Trophoblast cell (in vitro differentiated cells and primary cell): ENCODE measurements at regions not wholly inside any gene's neighbourhood (a gene's known extent, or its start where the extent isn't known, plus 50 kb on each side); places are given as distances from the start of the nearest gene placed in this dataset.
A peak's percentile ranks its signal among the peaks of the same experiment; 100 is the strongest.

Source experiments
- DNase-seq, 2 donors: peaks; one replicate each; pipeline ENCODE4 v3.0.0-alpha.2; 2016
- H2AFZ ChIP-seq: 2 replicates; pipeline ENCODE4 v1.6.1; 2013; ENCODE audit warnings: low read length, moderate library complexity, mild to moderate bottlenecking; ENCODE audit not compliant: insufficient read depth, poor library complexity
- H2AK5ac ChIP-seq: 2 replicates; pipeline ENCODE4 v1.6.1; 2013; ENCODE audit warnings: mild to moderate bottlenecking, low read length
- H2BK120ac ChIP-seq: 2 replicates; pipeline ENCODE4 v1.6.1; 2013; ENCODE audit warnings: low read length, mild to moderate bottlenecking, moderate library complexity; ENCODE audit not compliant: insufficient read depth, poor library complexity
- H2BK12ac ChIP-seq: 2 replicates; pipeline ENCODE4 v1.6.1; 2013; ENCODE audit warnings: mild to moderate bottlenecking, low read length, moderate library complexity
- H2BK5ac ChIP-seq: 2 replicates; pipeline ENCODE4 v1.6.1; 2013; ENCODE audit warnings: low read length, low read depth, moderate library complexity, mild to moderate bottlenecking; ENCODE audit not compliant: poor library complexity
- H3K14ac ChIP-seq: 2 replicates; pipeline ENCODE4 v1.6.1; 2013; ENCODE audit warnings: mild to moderate bottlenecking, low read length
- H3K18ac ChIP-seq: 2 replicates; pipeline ENCODE4 v1.6.1; 2013; ENCODE audit warnings: mild to moderate bottlenecking, low read length
- H3K23ac ChIP-seq: 2 replicates; pipeline ENCODE4 v1.6.1; 2013; ENCODE audit warnings: low read length
- H3K27ac ChIP-seq: 2 replicates; pipeline ENCODE4 v1.5.1; 2013; ENCODE audit warnings: low read depth, mild to moderate bottlenecking, inconsistent platforms, low read length, moderate library complexity
- H3K27me3 ChIP-seq: 2 replicates; pipeline ENCODE4 v1.6.1; 2013; ENCODE audit warnings: inconsistent platforms, mild to moderate bottlenecking, low read length, moderate library complexity; ENCODE audit not compliant: insufficient read depth
- H3K36me3 ChIP-seq, 2 experiments: 1 replicate in 1 of 2; 2 replicates in 1 of 2; pipeline ENCODE4 v1.6.1; 2013; ENCODE audit warnings: low read length in 2 of 2, mild to moderate bottlenecking in 2 of 2, moderate library complexity in 1 of 2; ENCODE audit not compliant: insufficient read depth in 2 of 2, control insufficient read depth in 1 of 2
- H3K4ac ChIP-seq: 2 replicates; pipeline ENCODE4 v1.6.1; 2013; ENCODE audit warnings: low read depth, mild to moderate bottlenecking, low read length, moderate library complexity
- H3K4me1 ChIP-seq, 2 experiments: 1 replicate in 1 of 2; 2 replicates in 1 of 2; pipeline ENCODE4 v1.6.1; 2013; ENCODE audit warnings: low read length in 2 of 2, mild to moderate bottlenecking in 2 of 2, moderate library complexity in 1 of 2; ENCODE audit not compliant: insufficient read depth in 2 of 2, control insufficient read depth in 1 of 2
- H3K4me2 ChIP-seq: 2 replicates; pipeline ENCODE4 v1.6.1; 2013; ENCODE audit warnings: inconsistent platforms, mild to moderate bottlenecking, low read length, moderate library complexity
- H3K4me3 ChIP-seq: 2 replicates; pipeline ENCODE4 v1.5.1; 2013; ENCODE audit warnings: mild to moderate bottlenecking, low read depth, low read length, inconsistent platforms
- H3K79me1 ChIP-seq: one replicate; pipeline ENCODE4 v1.6.1; 2013; ENCODE audit warnings: low read length
- H3K79me2 ChIP-seq: 2 replicates; pipeline ENCODE4 v1.6.1; 2013; ENCODE audit warnings: low read length, mild to moderate bottlenecking; ENCODE audit not compliant: control insufficient read depth, insufficient read depth, poor library complexity
- H3K9ac ChIP-seq: 2 replicates; pipeline ENCODE4 v1.6.1; 2013; ENCODE audit warnings: mild to moderate bottlenecking, low read length
- H3K9me3 ChIP-seq: 2 replicates; pipeline ENCODE4 v1.6.1; 2013; ENCODE audit warnings: low read depth, mild to moderate bottlenecking, control low read depth, inconsistent platforms, low read length; ENCODE audit not compliant: insufficient read depth
- H4K12ac ChIP-seq: 2 replicates; pipeline ENCODE4 v1.6.1; 2013; ENCODE audit warnings: low read depth, mild to moderate bottlenecking, low read length, moderate library complexity
- H4K8ac ChIP-seq: 2 replicates; pipeline ENCODE4 v1.6.1; 2013; ENCODE audit warnings: low read depth, mild to moderate bottlenecking, low read length, moderate library complexity
- H4K91ac ChIP-seq: one replicate; pipeline ENCODE4 v1.6.1; 2013; ENCODE audit warnings: low read depth, mild to moderate bottlenecking, low read length, moderate library complexity
- WGBS: extraction: QIAGEN DNeasy Blood & Tissue Kit; methylation state at CpG from one replicate; pipeline ENCODE4 v1.1.7; 2013; ENCODE audit warnings: missing lambda C conversion rate; ENCODE audit not compliant: insufficient read length, insufficient coverage; ENCODE audit errors: extremely low coverage; 5-methylcytosine and 5-hydroxymethylcytosine counted together

GRCh38 chr6:163757520-163757919 lies 343.0 kb downstream of the QKI start:
- peaks cover 0 to 4% of the 10 kb centered on the region in 2 experiments for H3K4me1 ChIP-seq
- H2BK12ac ChIP-seq = no peak overlapping the region
- H3K9me3 ChIP-seq = no peaks in the 10 kb centered on the region
- no peaks in the 10 kb centered on the region for H3K36me3 ChIP-seq
- no peak overlapping the region for H3K4me3 ChIP-seq
- H3K27me3 ChIP-seq = no peaks in the 10 kb centered on the region
- H3K23ac ChIP-seq = no peak overlapping the region
- H4K8ac ChIP-seq = no peak overlapping the region
- DNase-seq = peak in 1 of 2 donors; percentile 59
- no peaks in the 10 kb centered on the region for H3K79me1 ChIP-seq
- H2AK5ac ChIP-seq = no peak overlapping the region
- no peak overlapping the region for H3K18ac ChIP-seq
- H2BK120ac ChIP-seq = no peak overlapping the region
- no peaks in the 10 kb centered on the region for H3K79me2 ChIP-seq
- no peak overlapping the region for H3K14ac ChIP-seq
- no peak overlapping the region for H4K12ac ChIP-seq
- H2AFZ ChIP-seq = no peak overlapping the region
- H4K91ac ChIP-seq = no peak overlapping the region
- no peak overlapping the region for H3K4ac ChIP-seq
- no peak overlapping the region for H3K4me2 ChIP-seq
- no peak overlapping the region for H2BK5ac ChIP-seq
- H3K27ac ChIP-seq = no peak overlapping the region
- H3K9ac ChIP-seq = no peak overlapping the region

- Histone ChIP-seq H2BK5ac (no peak overlapping the region), H4K8ac (no peak overlapping the region), H4K12ac (no peak overlapping the region), H3K79me1 (no peaks in the 10 kb centered on the region), H3K14ac (no peak overlapping the region), H2AFZ (no peak overlapping the region), H2BK120ac (no peak overlapping the region), H2BK12ac (no peak overlapping the region), H3K27me3 (no peaks in the 10 kb centered on the region), H3K4me2 (no peak overlapping the region), H4K91ac (no peak overlapping the region), H3K27ac (no peak overlapping the region), H3K36me3 (no peaks in the 10 kb centered on the region), H3K9ac (no peak overlapping the region), H3K23ac (no peak overlapping the region), H2AK5ac (no peak overlapping the region), H3K18ac (no peak overlapping the region), H3K4me1 (peaks cover 0 to 6% of the 10 kb centered on the region in 2 experiments), H3K4me3 (no peak overlapping the region), H3K4ac (no peak overlapping the region), H3K79me2 (no peaks in the 10 kb centered on the region), H3K9me3 (no peaks in the 10 kb centered on the region)
- peak in 1 of 2 donors; percentile 53 for DNase-seq
- WGBS = no CpG with 5 or more reads among the region's 4 CpGs
These were observed 341.6 kb downstream of the QKI start for GRCh38 chr6:163756079-163756478.

GRCh38 chr6:163754866-163755265 lies 340.3 kb downstream of the QKI start:
- Histone ChIP-seq H3K27ac (no peak overlapping the region), H4K12ac (no peak overlapping the region), H3K9ac (no peak overlapping the region), H3K4ac (no peak overlapping the region), H2BK12ac (no peak overlapping the region), H3K23ac (no peak overlapping the region), H2BK120ac (no peak overlapping the region), H3K4me3 (no peak overlapping the region), H3K14ac (no peak overlapping the region), H2AK5ac (no peak overlapping the region), H3K27me3 (no peaks in the 10 kb centered on the region), H2BK5ac (no peak overlapping the region), H2AFZ (no peak overlapping the region), H3K36me3 (no peaks in the 10 kb centered on the region), H3K9me3 (no peaks in the 10 kb centered on the region), H3K79me2 (no peaks in the 10 kb centered on the region), H4K8ac (no peak overlapping the region), H3K18ac (no peak overlapping the region), H4K91ac (no peak overlapping the region), H3K79me1 (no peaks in the 10 kb centered on the region), H3K4me1 (peaks cover 0 to 4% of the 10 kb centered on the region in 2 experiments), H3K4me2 (no peak overlapping the region)
- WGBS = no CpG with 5 or more reads among the region's 5 CpGs
- no peak for DNase-seq

- Histone ChIP-seq H3K27ac (no peak overlapping the region), H3K27me3 (no peaks in the 10 kb centered on the region), H2BK120ac (no peak overlapping the region), H2BK12ac (no peak overlapping the region), H3K4me1 (peaks cover 0 to 4% of the 10 kb centered on the region in 2 experiments), H4K12ac (no peak overlapping the region), H3K79me1 (no peaks in the 10 kb centered on the region), H2AFZ (no peak overlapping the region), H3K36me3 (no peaks in the 10 kb centered on the region), H3K9me3 (no peaks in the 10 kb centered on the region), H3K9ac (no peak overlapping the region), H2AK5ac (no peak overlapping the region), H3K4me2 (no peak overlapping the region), H3K4me3 (no peak overlapping the region), H3K4ac (no peak overlapping the region), H3K18ac (no peak overlapping the region), H2BK5ac (no peak overlapping the region), H4K8ac (no peak overlapping the region), H4K91ac (no peak overlapping the region), H3K23ac (no peak overlapping the region), H3K79me2 (no peaks in the 10 kb centered on the region), H3K14ac (no peak overlapping the region)
- DNase-seq = peak in 1 of 2 donors; percentile 17
- no CpG with 5 or more reads among the region's 2 CpGs for WGBS
These were observed 338.9 kb downstream of the QKI start for GRCh38 chr6:163753430-163753829.
